HepG2 (cell line): ENCODE measurements at regions not wholly inside any gene's neighbourhood (a gene's known extent, or its start where the extent isn't known, plus 50 kb on each side); places are given as distances from the start of the nearest gene placed in this dataset.

ENCODE experiments used
- ATAC-seq: fragments of 200-7000 bp; cut with Tn5 transposase; 3 replicates; pipeline ENCODE4 v1.9.1; 2020; ENCODE audit warnings: mild to moderate bottlenecking, moderate library complexity
- BruUV-seq: library from RNA; stranded (reverse); fragments of 400-500 nt; replicated peaks from 2 replicates; lab custom pipeline; 2021; lab: Mats Ljungman, UMichigan
- CTCF ChIA-PET: fragments of 300-600 bp; formaldehyde crosslinking; extraction: SDS; loops from one replicate; lab custom pipeline; 2021; ENCODE audit warnings: low total read pairs, inconsistent platforms, low intra/inter-chr PET ratio; lab: Yijun Ruan, JAX
- POLR2A ChIA-PET: fragments of 350-600 bp; sonication (Branson Sonifier 250); formaldehyde crosslinking; loops from one replicate; lab custom pipeline; 2020; ENCODE audit warnings: antibody characterized with exemption, inconsistent platforms; lab: Yijun Ruan, JAX
- DNase-seq: peaks from one replicate; pipeline ENCODE4 v3.0.0-alpha.2; 2015; ENCODE audit warnings: low spot score
- FAIRE-seq: peaks from 3 replicates; lab custom pipeline; 2011; peaks lifted over from hg19 to GRCh38; lab: Jason Lieb, UNC
- H2AFZ ChIP-seq: one replicate; pipeline ENCODE4 v1.6.1; 2011; ENCODE audit warnings: low read length, inconsistent platforms
- H3K27ac ChIP-seq: fragments of 300-600 bp; 3 replicates; pipeline ENCODE4 v1.8.0; 2011; ENCODE audit warnings: mixed run types, mild to moderate bottlenecking, mixed read lengths, low read length, inconsistent platforms; ENCODE audit not compliant: insufficient read depth; ENCODE audit errors: extremely low read length
- H3K27me3 ChIP-seq, 2 experiments: fragments of 200-600 bp in 1 of 2; 2 replicates in 1 of 2; 3 replicates in 1 of 2; pipeline versions ENCODE4 v1.6.0 to v1.8.0; 2011; ENCODE audit warnings: low read length in 2 of 2, mild to moderate bottlenecking in 2 of 2, moderate library complexity in 2 of 2, inconsistent platforms in 1 of 2; ENCODE audit not compliant: insufficient read depth in 2 of 2, control insufficient read depth in 1 of 2
- H3K36me3 ChIP-seq, 2 experiments: fragments of 200-600 bp in 1 of 2; replicated peaks in 1 of 2; 2 replicates in 1 of 2; 3 replicates in 1 of 2; pipeline versions ENCODE4 v1.5.1 to v1.8.0; 2011; ENCODE audit warnings: low read length in 2 of 2, inconsistent platforms in 1 of 2; ENCODE audit not compliant: insufficient read depth in 2 of 2, control insufficient read depth in 1 of 2
- H3K4me1 ChIP-seq: 2 replicates; pipeline ENCODE4 v1.5.1; 2012; ENCODE audit warnings: low read length, inconsistent platforms; ENCODE audit not compliant: insufficient read depth
- H3K4me2 ChIP-seq: 2 replicates; pipeline ENCODE4 v1.6.0; 2011; ENCODE audit warnings: low read depth, low read length, inconsistent platforms
- H3K4me3 ChIP-seq, 3 experiments: fragments of 200-600 bp in 1 of 3; sonication (generic), shearing (Covaris generic) in 1 of 3; replicated peaks in 1 of 3; 2 replicates each; pipeline ENCODE4 v1.5.1; 2011 to 2016; ENCODE audit warnings: low read length in 3 of 3, inconsistent platforms in 2 of 3, low read depth in 2 of 3, mild to moderate bottlenecking in 2 of 3, control low read depth in 1 of 3, mixed read lengths in 1 of 3; ENCODE audit not compliant: insufficient read depth in 1 of 3
- H3K79me2 ChIP-seq: one replicate; pipeline ENCODE4 v1.6.1; 2011; ENCODE audit warnings: low read length, inconsistent platforms; ENCODE audit not compliant: insufficient read depth
- H3K9ac ChIP-seq: 2 replicates; pipeline ENCODE4 v1.6.0; 2011; ENCODE audit warnings: mild to moderate bottlenecking, low read depth, low read length, inconsistent platforms; ENCODE audit not compliant: insufficient read depth
- H3K9me3 ChIP-seq: 2 replicates; pipeline ENCODE4 v1.5.1; 2012; ENCODE audit warnings: mild to moderate bottlenecking, low read length
- H4K20me1 ChIP-seq: 2 replicates; pipeline ENCODE4 v1.6.0; 2011; ENCODE audit warnings: inconsistent platforms, mild to moderate bottlenecking, low read length, moderate library complexity; ENCODE audit not compliant: insufficient read depth
- GABPB1 ChIP-seq: IDR thresholded peaks from 2 replicates; pipeline ENCODE4 v1.6.1; 2016; ENCODE audit warnings: mild to moderate bottlenecking, missing genetic modification reagents, moderate library complexity, missing compliant biosample characterization
- MIER2 ChIP-seq: IDR thresholded peaks from 2 replicates; pipeline ENCODE4 v1.6.1; 2016; ENCODE audit warnings: missing biosample characterization, missing genetic modification reagents
- RXRA ChIP-seq: sonication (generic); formaldehyde crosslinking; IDR thresholded peaks from 2 replicates; pipeline ENCODE4 v1.5.1; 2020; ENCODE audit warnings: missing genetic modification reagents
- SP2 ChIP-seq: sonication (generic); formaldehyde crosslinking; IDR thresholded peaks from 2 replicates; pipeline ENCODE4 v1.5.1; 2020; ENCODE audit warnings: mild to moderate bottlenecking, missing genetic modification reagents
- ZNF850 ChIP-seq: sonication (generic); formaldehyde crosslinking; conservative IDR thresholded peaks from 2 replicates; pipeline ENCODE4 v1.9.0; 2021; ENCODE audit warnings: mild to moderate bottlenecking, missing genetic modification reagents
- ZNF879 ChIP-seq: sonication (generic); formaldehyde crosslinking; IDR thresholded peaks from 2 replicates; pipeline ENCODE4 v1.8.1; 2023; ENCODE audit warnings: missing genetic modification reagents
- WGBS: methylation state at CpG from one replicate; pipeline ENCODE4 v1.1.6; 2017; ENCODE audit warnings: low lambda C conversion rate; 5-methylcytosine and 5-hydroxymethylcytosine counted together
- in situ Hi-C: cut with HindIII; loops from 2 replicates; pipeline ENCODE4 v1.10.0; 2017; ENCODE audit warnings: low pct_unique_long_range_greater_than_20kb; ENCODE audit not compliant: extremely low pct_ligation_motif_present
- intact Hi-C: fragments of 100-400 bp; cut with micrococcal nuclease; formaldehyde crosslinking; loops from one replicate; pipeline ENCODE4 v1.10.0; 2022; ENCODE audit not compliant: unreplicated experiment
- TF ChIP-seq, protein P1 (sequence below): sonication (generic); formaldehyde crosslinking; IDR thresholded peaks from 2 replicates; pipeline ENCODE4 v1.4.0; 2020; ENCODE audit warnings: mild to moderate bottlenecking, missing genetic modification reagents
- TF ChIP-seq, protein P2 (sequence below): sonication (generic); formaldehyde crosslinking; IDR thresholded peaks from 2 replicates; pipeline ENCODE4 v1.4.0; 2020; ENCODE audit warnings: mild to moderate bottlenecking, missing genetic modification reagents
- TF ChIP-seq, protein P3 (sequence below): IDR thresholded peaks from 2 replicates; pipeline ENCODE4 v1.6.1; 2016; ENCODE audit warnings: low read depth, borderline replicate concordance
- TF ChIP-seq, protein P4 (sequence below): sonication (generic); formaldehyde crosslinking; IDR thresholded peaks from 2 replicates; pipeline ENCODE4 v1.5.0; 2020; ENCODE audit warnings: mild to moderate bottlenecking, missing genetic modification reagents
- TF ChIP-seq, protein P5 (sequence below): sonication (generic); formaldehyde crosslinking; IDR thresholded peaks from 2 replicates; pipeline ENCODE4 v1.5.1; 2020; ENCODE audit warnings: mild to moderate bottlenecking, missing genetic modification reagents

DNA sequence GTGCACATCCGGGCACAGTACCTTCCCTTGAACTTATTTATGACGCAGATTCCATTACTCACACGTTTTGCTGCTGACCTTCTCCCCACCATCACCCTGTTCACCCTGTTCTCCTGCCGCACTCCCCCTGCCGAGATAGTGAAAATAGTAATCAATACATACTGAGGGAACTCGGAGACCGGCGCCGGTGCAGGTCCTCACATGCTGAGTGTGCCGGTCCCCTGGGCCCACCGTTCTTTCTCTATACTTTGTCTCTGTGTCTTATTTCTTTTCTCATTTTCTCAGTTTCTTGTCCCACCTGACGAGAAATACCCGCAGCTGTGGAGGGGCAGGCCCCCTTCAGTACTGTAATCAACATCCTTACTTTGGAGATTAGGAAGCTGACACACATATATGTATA is 1337.1 kb upstream of the PABPC4L start:
- in situ Hi-C loops (no loop called here), intact Hi-C loops (no loop called here)
- BruUV-seq = no TSS peak
- no peak for DNase-seq
- no peaks in the 10 kb centered on the region for H3K79me2 ChIP-seq
- H3K36me3 ChIP-seq = no peaks in the 10 kb centered on the region
- ChIA-PET CTCF (no interaction called here), POLR2A (no interaction called here)
- no peak overlapping the region for H3K4me3 ChIP-seq
- no peak overlapping the region for H3K9ac ChIP-seq
- no peaks in the 10 kb centered on the region for H3K9me3 ChIP-seq
- H3K4me2 ChIP-seq = no peak overlapping the region
- no peak for TF ChIP-seq SP2 (CRISPR knock-in tag)
- TF ChIP-seq, protein P1, sequence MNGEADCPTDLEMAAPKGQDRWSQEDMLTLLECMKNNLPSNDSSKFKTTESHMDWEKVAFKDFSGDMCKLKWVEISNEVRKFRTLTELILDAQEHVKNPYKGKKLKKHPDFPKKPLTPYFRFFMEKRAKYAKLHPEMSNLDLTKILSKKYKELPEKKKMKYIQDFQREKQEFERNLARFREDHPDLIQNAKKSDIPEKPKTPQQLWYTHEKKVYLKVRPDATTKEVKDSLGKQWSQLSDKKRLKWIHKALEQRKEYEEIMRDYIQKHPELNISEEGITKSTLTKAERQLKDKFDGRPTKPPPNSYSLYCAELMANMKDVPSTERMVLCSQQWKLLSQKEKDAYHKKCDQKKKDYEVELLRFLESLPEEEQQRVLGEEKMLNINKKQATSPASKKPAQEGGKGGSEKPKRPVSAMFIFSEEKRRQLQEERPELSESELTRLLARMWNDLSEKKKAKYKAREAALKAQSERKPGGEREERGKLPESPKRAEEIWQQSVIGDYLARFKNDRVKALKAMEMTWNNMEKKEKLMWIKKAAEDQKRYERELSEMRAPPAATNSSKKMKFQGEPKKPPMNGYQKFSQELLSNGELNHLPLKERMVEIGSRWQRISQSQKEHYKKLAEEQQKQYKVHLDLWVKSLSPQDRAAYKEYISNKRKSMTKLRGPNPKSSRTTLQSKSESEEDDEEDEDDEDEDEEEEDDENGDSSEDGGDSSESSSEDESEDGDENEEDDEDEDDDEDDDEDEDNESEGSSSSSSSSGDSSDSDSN (CRISPR knock-in tag) = no peak
- no peak for TF ChIP-seq ZNF879
- TF ChIP-seq, protein P2, sequence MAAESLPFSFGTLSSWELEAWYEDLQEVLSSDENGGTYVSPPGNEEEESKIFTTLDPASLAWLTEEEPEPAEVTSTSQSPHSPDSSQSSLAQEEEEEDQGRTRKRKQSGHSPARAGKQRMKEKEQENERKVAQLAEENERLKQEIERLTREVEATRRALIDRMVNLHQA (CRISPR knock-in tag) = no peak
- TF ChIP-seq, protein P3, sequence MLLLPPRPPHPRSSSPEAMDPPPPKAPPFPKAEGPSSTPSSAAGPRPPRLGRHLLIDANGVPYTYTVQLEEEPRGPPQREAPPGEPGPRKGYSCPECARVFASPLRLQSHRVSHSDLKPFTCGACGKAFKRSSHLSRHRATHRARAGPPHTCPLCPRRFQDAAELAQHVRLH = no peak
- no peak overlapping the region for H3K27ac ChIP-seq
- H4K20me1 ChIP-seq = no peaks in the 10 kb centered on the region
- FAIRE-seq = no peak
- ATAC-seq = no peak
- no peaks in the 10 kb centered on the region for H3K4me1 ChIP-seq
- no peak overlapping the region for H2AFZ ChIP-seq
- no peaks in the 10 kb centered on the region for H3K27me3 ChIP-seq
- 46% methylated on average over 13 of the region's 13 CpGs for WGBS

DNA sequence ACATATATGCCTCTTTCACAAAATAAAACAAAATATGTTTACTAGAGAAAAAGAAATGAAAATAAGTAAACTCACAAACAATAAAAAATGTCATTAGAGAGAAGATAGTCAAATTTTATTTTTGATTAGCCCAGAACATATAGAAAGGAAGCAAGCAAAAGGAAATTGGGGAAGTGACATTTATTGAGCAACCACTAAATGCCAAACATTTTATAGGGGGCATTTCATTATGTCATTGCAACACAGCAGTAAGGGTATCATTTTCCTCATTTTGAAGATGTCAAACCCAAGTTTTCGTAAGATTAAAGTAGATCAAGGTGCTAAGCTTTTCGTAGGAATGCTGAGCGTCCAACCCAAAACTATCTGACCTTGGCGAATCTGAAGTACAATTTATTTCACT is 1331.5 kb upstream of the PABPC4L start:
- FAIRE-seq (no peak), DNase-seq (no peak), ATAC-seq (no peak)
- Histone ChIP-seq H3K27me3 (no peaks in the 10 kb centered on the region), H3K9ac (no peak overlapping the region), H3K36me3 (no peaks in the 10 kb centered on the region), H3K27ac (no peak overlapping the region), H3K4me2 (no peak overlapping the region), H3K79me2 (no peaks in the 10 kb centered on the region), H2AFZ (no peak overlapping the region), H4K20me1 (no peaks in the 10 kb centered on the region), H3K4me1 (no peaks in the 10 kb centered on the region), H3K4me3 (no peak overlapping the region), H3K9me3 (no peaks in the 10 kb centered on the region)
- in situ Hi-C loops (no loop called here), intact Hi-C loops (no loop called here)
- 0% methylated on average over 4 of the region's 4 CpGs for WGBS
- POLR2A ChIA-PET = no interaction called here
- no TSS peak for BruUV-seq
- CTCF ChIA-PET = no interaction called here
- TF ChIP-seq, protein P4, sequence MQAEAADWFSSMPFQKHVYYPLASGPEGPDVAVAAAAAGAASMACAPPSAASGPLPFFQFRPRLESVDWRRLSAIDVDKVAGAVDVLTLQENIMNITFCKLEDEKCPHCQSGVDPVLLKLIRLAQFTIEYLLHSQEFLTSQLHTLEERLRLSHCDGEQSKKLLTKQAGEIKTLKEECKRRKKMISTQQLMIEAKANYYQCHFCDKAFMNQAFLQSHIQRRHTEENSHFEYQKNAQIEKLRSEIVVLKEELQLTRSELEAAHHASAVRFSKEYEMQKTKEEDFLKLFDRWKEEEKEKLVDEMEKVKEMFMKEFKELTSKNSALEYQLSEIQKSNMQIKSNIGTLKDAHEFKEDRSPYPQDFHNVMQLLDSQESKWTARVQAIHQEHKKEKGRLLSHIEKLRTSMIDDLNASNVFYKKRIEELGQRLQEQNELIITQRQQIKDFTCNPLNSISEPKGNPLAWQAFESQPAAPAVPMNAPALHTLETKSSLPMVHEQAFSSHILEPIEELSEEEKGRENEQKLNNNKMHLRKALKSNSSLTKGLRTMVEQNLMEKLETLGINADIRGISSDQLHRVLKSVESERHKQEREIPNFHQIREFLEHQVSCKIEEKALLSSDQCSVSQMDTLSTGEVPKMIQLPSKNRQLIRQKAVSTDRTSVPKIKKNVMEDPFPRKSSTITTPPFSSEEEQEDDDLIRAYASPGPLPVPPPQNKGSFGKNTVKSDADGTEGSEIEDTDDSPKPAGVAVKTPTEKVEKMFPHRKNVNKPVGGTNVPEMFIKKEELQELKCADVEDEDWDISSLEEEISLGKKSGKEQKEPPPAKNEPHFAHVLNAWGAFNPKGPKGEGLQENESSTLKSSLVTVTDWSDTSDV (CRISPR knock-in tag) = no peak
- TF ChIP-seq RXRA (CRISPR knock-in tag) = no peak
- TF ChIP-seq MIER2 (CRISPR knock-in tag) = no peak
- no peak for TF ChIP-seq GABPB1 (CRISPR knock-in tag)
- TF ChIP-seq, protein P5, sequence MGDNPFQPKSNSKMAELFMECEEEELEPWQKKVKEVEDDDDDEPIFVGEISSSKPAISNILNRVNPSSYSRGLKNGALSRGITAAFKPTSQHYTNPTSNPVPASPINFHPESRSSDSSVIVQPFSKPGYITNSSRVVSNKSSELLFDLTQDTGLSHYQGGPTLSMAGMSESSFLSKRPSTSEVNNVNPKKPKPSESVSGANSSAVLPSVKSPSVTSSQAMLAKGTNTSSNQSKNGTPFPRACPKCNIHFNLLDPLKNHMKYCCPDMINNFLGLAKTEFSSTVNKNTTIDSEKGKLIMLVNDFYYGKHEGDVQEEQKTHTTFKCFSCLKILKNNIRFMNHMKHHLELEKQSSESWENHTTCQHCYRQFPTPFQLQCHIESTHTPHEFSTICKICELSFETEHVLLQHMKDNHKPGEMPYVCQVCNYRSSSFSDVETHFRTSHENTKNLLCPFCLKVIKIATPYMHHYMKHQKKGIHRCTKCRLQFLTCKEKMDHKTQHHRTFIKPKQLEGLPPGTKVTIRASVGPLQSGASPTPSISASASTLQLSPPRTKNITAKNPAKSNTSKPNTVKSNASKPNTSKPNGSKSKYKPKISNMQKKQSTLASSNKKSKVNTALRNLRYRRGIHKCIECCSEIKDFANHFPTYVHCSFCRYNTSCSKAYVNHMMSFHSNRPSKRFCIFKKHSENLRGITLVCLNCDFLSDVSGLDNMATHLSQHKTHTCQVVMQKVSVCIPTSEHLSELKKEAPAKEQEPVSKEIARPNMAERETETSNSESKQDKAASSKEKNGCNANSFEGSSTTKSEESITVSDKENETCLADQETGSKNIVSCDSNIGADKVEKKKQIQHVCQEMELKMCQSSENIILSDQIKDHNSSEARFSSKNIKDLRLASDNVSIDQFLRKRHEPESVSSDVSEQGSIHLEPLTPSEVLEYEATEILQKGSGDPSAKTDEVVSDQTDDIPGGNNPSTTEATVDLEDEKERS (CRISPR knock-in tag) = no peak
- no peak for TF ChIP-seq ZNF850 (CRISPR knock-in tag)
